ENCODE measurements at regions not wholly inside any gene's neighbourhood (a gene's known extent, or its start where the extent isn't known, plus 50 kb on each side); places are given as distances from the start of the nearest gene placed in this dataset.

DNA sequence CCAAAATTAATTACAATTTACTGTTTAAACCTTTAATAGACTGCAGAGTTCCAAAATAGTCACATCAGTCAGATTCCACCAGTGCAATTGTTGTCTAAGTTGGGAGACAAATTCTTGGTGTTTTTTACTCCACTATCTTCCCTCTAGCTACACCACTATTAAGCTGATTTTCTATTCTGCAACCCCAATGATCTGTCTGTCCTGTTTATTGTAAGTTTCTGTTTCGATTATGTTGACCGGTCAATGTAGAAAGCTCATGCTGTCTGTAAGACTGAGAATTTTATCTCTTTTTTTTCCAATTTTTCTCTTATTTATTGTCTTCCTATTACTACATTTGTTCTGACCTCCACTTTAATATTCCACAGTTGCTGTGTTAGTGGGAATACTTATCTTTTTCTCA lies 557.5 kb downstream of the SH2D4B start:
- TF ChIP-seq, protein P1, sequence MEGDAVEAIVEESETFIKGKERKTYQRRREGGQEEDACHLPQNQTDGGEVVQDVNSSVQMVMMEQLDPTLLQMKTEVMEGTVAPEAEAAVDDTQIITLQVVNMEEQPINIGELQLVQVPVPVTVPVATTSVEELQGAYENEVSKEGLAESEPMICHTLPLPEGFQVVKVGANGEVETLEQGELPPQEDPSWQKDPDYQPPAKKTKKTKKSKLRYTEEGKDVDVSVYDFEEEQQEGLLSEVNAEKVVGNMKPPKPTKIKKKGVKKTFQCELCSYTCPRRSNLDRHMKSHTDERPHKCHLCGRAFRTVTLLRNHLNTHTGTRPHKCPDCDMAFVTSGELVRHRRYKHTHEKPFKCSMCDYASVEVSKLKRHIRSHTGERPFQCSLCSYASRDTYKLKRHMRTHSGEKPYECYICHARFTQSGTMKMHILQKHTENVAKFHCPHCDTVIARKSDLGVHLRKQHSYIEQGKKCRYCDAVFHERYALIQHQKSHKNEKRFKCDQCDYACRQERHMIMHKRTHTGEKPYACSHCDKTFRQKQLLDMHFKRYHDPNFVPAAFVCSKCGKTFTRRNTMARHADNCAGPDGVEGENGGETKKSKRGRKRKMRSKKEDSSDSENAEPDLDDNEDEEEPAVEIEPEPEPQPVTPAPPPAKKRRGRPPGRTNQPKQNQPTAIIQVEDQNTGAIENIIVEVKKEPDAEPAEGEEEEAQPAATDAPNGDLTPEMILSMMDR (IDR thresholded peaks at IDR 0.05; ENCODE audit: low read length): no peak
- TF ChIP-seq EZH2 (IDR thresholded peaks at IDR 0.05; ENCODE audit: borderline replicate concordance, low read length): no peak
- H3K9me2 ChIP-seq (ENCODE audit: low read depth, low read length): no peaks in the 10 kb centered on the region
- H3K27ac ChIP-seq (ENCODE audit: low read depth, low read length, poor library complexity, severe bottlenecking): no peak overlapping the region
- H2AFZ ChIP-seq (ENCODE audit: low read length): no peak overlapping the region
- H3K4me3 ChIP-seq (ENCODE audit: low read depth, low read length, poor library complexity, severe bottlenecking): no peak overlapping the region
- H3K9ac ChIP-seq (ENCODE audit: low read length): no peak overlapping the region
- H3K4me2 ChIP-seq (ENCODE audit: low read length): no peak overlapping the region
- H3K36me3 ChIP-seq (ENCODE audit: insufficient read depth, low read length): no peaks in the 10 kb centered on the region
- H3K79me2 ChIP-seq (ENCODE audit: insufficient read depth, low read length): no peaks in the 10 kb centered on the region
- H3F3A ChIP-seq (ENCODE audit: insufficient read depth, low read length): no peaks in the 10 kb centered on the region
- no peaks in the 10 kb centered on the region for H3K4me1 ChIP-seq (ENCODE audit: insufficient read depth, low read length, severe bottlenecking)
- no peaks in the 10 kb centered on the region for H4K20me1 ChIP-seq (ENCODE audit: insufficient read depth, low read length)
- no peaks in the 10 kb centered on the region for H3K27me3 ChIP-seq (ENCODE audit: insufficient read depth, low read length)
- H3K9me3 ChIP-seq (ENCODE audit: low read length): no peaks in the 10 kb centered on the region

DNA sequence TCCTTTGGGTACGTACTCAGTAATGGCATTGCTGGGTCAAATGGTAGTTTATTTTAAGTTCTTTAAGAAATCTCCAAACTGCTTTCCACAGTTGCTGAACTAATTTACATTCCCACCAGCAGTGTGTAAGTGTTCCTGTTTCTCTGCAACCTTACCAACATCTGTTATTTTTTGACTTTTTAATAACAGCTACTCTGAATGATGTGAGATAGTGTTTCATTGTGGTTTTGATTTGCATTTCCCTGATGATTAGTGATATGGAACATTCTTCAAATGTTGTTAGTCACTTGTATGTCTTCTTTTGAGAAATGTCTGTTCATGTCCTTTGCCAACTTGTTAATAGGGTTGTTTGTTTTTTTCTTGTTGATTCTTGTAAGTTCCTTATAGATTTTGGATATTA lies 558.9 kb downstream of the SH2D4B start:
- no peak for TF ChIP-seq EZH2 (IDR thresholded peaks at IDR 0.05; ENCODE audit: borderline replicate concordance, low read length)
- TF ChIP-seq, protein P1 (IDR thresholded peaks at IDR 0.05; ENCODE audit: low read length): no peak
- no peaks in the 10 kb centered on the region for H3K36me3 ChIP-seq (ENCODE audit: insufficient read depth, low read length)
- no peaks in the 10 kb centered on the region for H3K27me3 ChIP-seq (ENCODE audit: insufficient read depth, low read length)

DNA sequence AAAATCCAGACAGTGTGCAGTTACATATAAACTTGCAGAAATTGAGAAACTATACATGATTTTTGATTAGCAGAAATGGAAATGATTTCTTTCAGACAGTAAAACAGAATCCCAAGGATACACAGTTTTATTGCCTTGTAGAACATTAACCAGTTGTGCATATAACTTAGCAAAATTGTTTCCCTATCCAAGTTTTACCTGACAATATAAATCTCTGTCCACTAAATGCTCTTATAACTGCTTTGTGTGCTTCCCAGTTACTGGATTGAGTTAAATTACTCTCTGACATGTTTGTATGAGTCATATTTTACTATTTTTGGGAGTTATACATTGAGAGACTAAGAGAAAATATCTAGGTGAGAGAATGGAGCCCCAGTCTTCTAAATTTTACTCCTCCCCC lies 563.4 kb downstream of the SH2D4B start:
- TF ChIP-seq, protein P1 (IDR thresholded peaks at IDR 0.05; ENCODE audit: low read length): no peak
- no peaks in the 10 kb centered on the region for H3K9me2 ChIP-seq (ENCODE audit: low read depth, low read length)
- H3K36me3 ChIP-seq (ENCODE audit: insufficient read depth, low read length): no peaks in the 10 kb centered on the region
- H3K9ac ChIP-seq (ENCODE audit: low read length): no peak overlapping the region
- no peaks in the 10 kb centered on the region for H4K20me1 ChIP-seq (ENCODE audit: insufficient read depth, low read length)
- H3K4me1 ChIP-seq (ENCODE audit: insufficient read depth, low read length, severe bottlenecking): no peaks in the 10 kb centered on the region
- no peaks in the 10 kb centered on the region for H3K79me2 ChIP-seq (ENCODE audit: insufficient read depth, low read length)
- no peak overlapping the region for H3K27ac ChIP-seq (ENCODE audit: low read depth, low read length, poor library complexity, severe bottlenecking)
- no peak overlapping the region for H3K4me2 ChIP-seq (ENCODE audit: low read length)
- H3K27me3 ChIP-seq (ENCODE audit: insufficient read depth, low read length): no peaks in the 10 kb centered on the region
- H2AFZ ChIP-seq (ENCODE audit: low read length): no peak overlapping the region
- H3K9me3 ChIP-seq (ENCODE audit: low read length): no peaks in the 10 kb centered on the region
- H3K4me3 ChIP-seq (ENCODE audit: low read depth, low read length, poor library complexity, severe bottlenecking): no peak overlapping the region
- H3F3A ChIP-seq (ENCODE audit: insufficient read depth, low read length): no peaks in the 10 kb centered on the region

More for the DNA sequence above, 558.9 kb downstream of the SH2D4B start:
- H3K4me3 ChIP-seq (ENCODE audit: low read depth, low read length, poor library complexity, severe bottlenecking): no peak overlapping the region
- no peak overlapping the region for H3K4me2 ChIP-seq (ENCODE audit: low read length)
- no peaks in the 10 kb centered on the region for H3K9me3 ChIP-seq (ENCODE audit: low read length)
- no peaks in the 10 kb centered on the region for H3K9me2 ChIP-seq (ENCODE audit: low read depth, low read length)
- no peak overlapping the region for H2AFZ ChIP-seq (ENCODE audit: low read length)
- no peaks in the 10 kb centered on the region for H3K4me1 ChIP-seq (ENCODE audit: insufficient read depth, low read length, severe bottlenecking)
- H4K20me1 ChIP-seq (ENCODE audit: insufficient read depth, low read length): no peaks in the 10 kb centered on the region
- H3K27ac ChIP-seq (ENCODE audit: low read depth, low read length, poor library complexity, severe bottlenecking): no peak overlapping the region
- H3K9ac ChIP-seq (ENCODE audit: low read length): no peak overlapping the region
- no peaks in the 10 kb centered on the region for H3F3A ChIP-seq (ENCODE audit: insufficient read depth, low read length)
- no peaks in the 10 kb centered on the region for H3K79me2 ChIP-seq (ENCODE audit: insufficient read depth, low read length)
